ENCODE measurements at regions not wholly inside any gene's neighbourhood (a gene's known extent, or its start where the extent isn't known, plus 50 kb on each side); places are given as distances from the start of the nearest gene placed in this dataset.

GRCh38 chr1:29668551-29669157, 432.3 kb downstream of the PTPRU start:
- WGBS: 91% methylated on average over 7 of the region's 7 CpGs
- Histone ChIP-seq H3K4me3 (ENCODE audit: low read length in 2 of 2) (no peak overlapping the region), H3K4me1 (ENCODE audit: control insufficient read depth in 2 of 2, insufficient read depth in 2 of 2, low read length in 2 of 2) (no peaks in the 10 kb centered on the region), H3K9me3 (ENCODE audit: control insufficient read depth in 2 of 2, insufficient read depth in 1 of 2, low read length in 1 of 2) (no peaks in the 10 kb centered on the region), H3K27me3 (ENCODE audit: control insufficient read depth in 2 of 2, insufficient read depth in 1 of 2, low read length in 1 of 2) (no peaks in the 10 kb centered on the region), H3K36me3 (ENCODE audit: control insufficient read depth in 2 of 2, insufficient read depth in 2 of 2, low read length in 1 of 2) (no peaks in the 10 kb centered on the region), H3K27ac (ENCODE audit: low read depth in 1 of 2, low read length in 1 of 2) (no peak overlapping the region)
- DNase-seq (ENCODE audit: low read depth in 6 of 9, low spot score in 9 of 9): no peak

- Histone ChIP-seq H3K27me3 (ENCODE audit: control insufficient read depth in 2 of 2, insufficient read depth in 1 of 2, low read length in 1 of 2) (no peaks in the 10 kb centered on the region), H3K4me1 (ENCODE audit: control insufficient read depth in 2 of 2, insufficient read depth in 2 of 2, low read length in 2 of 2) (no peaks in the 10 kb centered on the region), H3K27ac (ENCODE audit: low read depth in 1 of 2, low read length in 1 of 2) (no peak overlapping the region), H3K36me3 (ENCODE audit: control insufficient read depth in 2 of 2, insufficient read depth in 2 of 2, low read length in 1 of 2) (no peaks in the 10 kb centered on the region), H3K4me3 (ENCODE audit: low read length in 2 of 2) (no peak overlapping the region), H3K9me3 (ENCODE audit: control insufficient read depth in 2 of 2, insufficient read depth in 1 of 2, low read length in 1 of 2) (no peaks in the 10 kb centered on the region)
- no peak for DNase-seq (ENCODE audit: low read depth in 6 of 9, low spot score in 9 of 9)
- 89% methylated on average over 2 of the region's 2 CpGs for WGBS
Observed at GRCh38 chr1:29667951-29668350, 431.6 kb downstream of the PTPRU start.

GRCh38 chr1:29664711-29665110, 428.4 kb downstream of the PTPRU start:
- H3K4me3 ChIP-seq (ENCODE audit: low read length in 2 of 2): no peak overlapping the region
- H3K9me3 ChIP-seq (ENCODE audit: control insufficient read depth in 2 of 2, insufficient read depth in 1 of 2, low read length in 1 of 2): no peaks in the 10 kb centered on the region
- H3K36me3 ChIP-seq (ENCODE audit: control insufficient read depth in 2 of 2, insufficient read depth in 2 of 2, low read length in 1 of 2): no peaks in the 10 kb centered on the region
- 85% methylated on average over 2 of the region's 2 CpGs for WGBS
- DNase-seq (ENCODE audit: low read depth in 6 of 9, low spot score in 9 of 9): no peak
- H3K27me3 ChIP-seq (ENCODE audit: control insufficient read depth in 2 of 2, insufficient read depth in 1 of 2, low read length in 1 of 2): no peaks in the 10 kb centered on the region
- H3K4me1 ChIP-seq (ENCODE audit: control insufficient read depth in 2 of 2, insufficient read depth in 2 of 2, low read length in 2 of 2): no peaks in the 10 kb centered on the region
- H3K27ac ChIP-seq (ENCODE audit: low read depth in 1 of 2, low read length in 1 of 2): no peak overlapping the region

GRCh38 chr1:29658688-29659087, 422.4 kb downstream of the PTPRU start:
- 92% methylated on average over 1 of the region's 1 CpG for WGBS
- no peaks in the 10 kb centered on the region for H3K9me3 ChIP-seq (ENCODE audit: control insufficient read depth in 2 of 2, insufficient read depth in 1 of 2, low read length in 1 of 2)
- H3K4me1 ChIP-seq (ENCODE audit: control insufficient read depth in 2 of 2, insufficient read depth in 2 of 2, low read length in 2 of 2): no peaks in the 10 kb centered on the region
- H3K36me3 ChIP-seq (ENCODE audit: control insufficient read depth in 2 of 2, insufficient read depth in 2 of 2, low read length in 1 of 2): no peaks in the 10 kb centered on the region
- no peaks in the 10 kb centered on the region for H3K27me3 ChIP-seq (ENCODE audit: control insufficient read depth in 2 of 2, insufficient read depth in 1 of 2, low read length in 1 of 2)
- no peak overlapping the region for H3K4me3 ChIP-seq (ENCODE audit: low read length in 2 of 2)
- no peak for DNase-seq (ENCODE audit: low read depth in 6 of 9, low spot score in 9 of 9)
- no peak overlapping the region for H3K27ac ChIP-seq (ENCODE audit: low read depth in 1 of 2, low read length in 1 of 2)

- no peak for DNase-seq (ENCODE audit: low read depth in 6 of 9, low spot score in 9 of 9)
- WGBS: 74% methylated on average over 2 of the region's 2 CpGs
Observed at GRCh38 chr1:29657816-29658215, 421.5 kb downstream of the PTPRU start.

GRCh38 chr1:29655945-29656850, 419.9 kb downstream of the PTPRU start:
- H3K4me1 ChIP-seq (ENCODE audit: control insufficient read depth in 2 of 2, insufficient read depth in 2 of 2, low read length in 2 of 2): no peaks in the 10 kb centered on the region
- H3K4me3 ChIP-seq (ENCODE audit: low read length in 2 of 2): no peak overlapping the region
- H3K27me3 ChIP-seq (ENCODE audit: control insufficient read depth in 2 of 2, insufficient read depth in 1 of 2, low read length in 1 of 2): no peaks in the 10 kb centered on the region
- H3K36me3 ChIP-seq (ENCODE audit: control insufficient read depth in 2 of 2, insufficient read depth in 2 of 2, low read length in 1 of 2): no peaks in the 10 kb centered on the region
- H3K27ac ChIP-seq (ENCODE audit: low read depth in 1 of 2, low read length in 1 of 2): no peak overlapping the region
- no peaks in the 10 kb centered on the region for H3K9me3 ChIP-seq (ENCODE audit: control insufficient read depth in 2 of 2, insufficient read depth in 1 of 2, low read length in 1 of 2)
- DNase-seq (ENCODE audit: low read depth in 6 of 9, low spot score in 9 of 9): no peak
- WGBS: 54% methylated on average over 8 of the region's 8 CpGs

More at GRCh38 chr1:29657816-29658215, 421.5 kb downstream of the PTPRU start:
- H3K4me3 ChIP-seq (ENCODE audit: low read length in 2 of 2): no peak overlapping the region
- no peak overlapping the region for H3K27ac ChIP-seq (ENCODE audit: low read depth in 1 of 2, low read length in 1 of 2)
- no peaks in the 10 kb centered on the region for H3K27me3 ChIP-seq (ENCODE audit: control insufficient read depth in 2 of 2, insufficient read depth in 1 of 2, low read length in 1 of 2)
- no peaks in the 10 kb centered on the region for H3K9me3 ChIP-seq (ENCODE audit: control insufficient read depth in 2 of 2, insufficient read depth in 1 of 2, low read length in 1 of 2)
- no peaks in the 10 kb centered on the region for H3K36me3 ChIP-seq (ENCODE audit: control insufficient read depth in 2 of 2, insufficient read depth in 2 of 2, low read length in 1 of 2)
- no peaks in the 10 kb centered on the region for H3K4me1 ChIP-seq (ENCODE audit: control insufficient read depth in 2 of 2, insufficient read depth in 2 of 2, low read length in 2 of 2)

GRCh38 chr1:29655145-29655544, 418.8 kb downstream of the PTPRU start:
- H3K27ac ChIP-seq (ENCODE audit: low read depth in 1 of 2, low read length in 1 of 2): no peak overlapping the region
- WGBS: 95% methylated on average over 5 of the region's 5 CpGs
- no peak overlapping the region for H3K4me3 ChIP-seq (ENCODE audit: low read length in 2 of 2)
- no peaks in the 10 kb centered on the region for H3K27me3 ChIP-seq (ENCODE audit: control insufficient read depth in 2 of 2, insufficient read depth in 1 of 2, low read length in 1 of 2)
- H3K36me3 ChIP-seq (ENCODE audit: control insufficient read depth in 2 of 2, insufficient read depth in 2 of 2, low read length in 1 of 2): no peaks in the 10 kb centered on the region
- H3K9me3 ChIP-seq (ENCODE audit: control insufficient read depth in 2 of 2, insufficient read depth in 1 of 2, low read length in 1 of 2): no peaks in the 10 kb centered on the region
- H3K4me1 ChIP-seq (ENCODE audit: control insufficient read depth in 2 of 2, insufficient read depth in 2 of 2, low read length in 2 of 2): no peaks in the 10 kb centered on the region
- DNase-seq (ENCODE audit: low read depth in 6 of 9, low spot score in 9 of 9): no peak

- no peaks in the 10 kb centered on the region for H3K9me3 ChIP-seq (ENCODE audit: control insufficient read depth in 2 of 2, insufficient read depth in 1 of 2, low read length in 1 of 2)
- DNase-seq (ENCODE audit: low read depth in 6 of 9, low spot score in 9 of 9): no peak
- H3K27ac ChIP-seq (ENCODE audit: low read depth in 1 of 2, low read length in 1 of 2): no peak overlapping the region
- no peaks in the 10 kb centered on the region for H3K36me3 ChIP-seq (ENCODE audit: control insufficient read depth in 2 of 2, insufficient read depth in 2 of 2, low read length in 1 of 2)
- H3K4me3 ChIP-seq (ENCODE audit: low read length in 2 of 2): no peak overlapping the region
- H3K27me3 ChIP-seq (ENCODE audit: control insufficient read depth in 2 of 2, insufficient read depth in 1 of 2, low read length in 1 of 2): no peaks in the 10 kb centered on the region
- no peaks in the 10 kb centered on the region for H3K4me1 ChIP-seq (ENCODE audit: control insufficient read depth in 2 of 2, insufficient read depth in 2 of 2, low read length in 2 of 2)
- 86% methylated on average over 3 of the region's 3 CpGs for WGBS
Observed at GRCh38 chr1:29653886-29654450, 417.6 kb downstream of the PTPRU start.
